ENCODE measurements at regions not wholly inside any gene's neighbourhood (a gene's known extent, or its start where the extent isn't known, plus 50 kb on each side); places are given as distances from the start of the nearest gene placed in this dataset.

DNA sequence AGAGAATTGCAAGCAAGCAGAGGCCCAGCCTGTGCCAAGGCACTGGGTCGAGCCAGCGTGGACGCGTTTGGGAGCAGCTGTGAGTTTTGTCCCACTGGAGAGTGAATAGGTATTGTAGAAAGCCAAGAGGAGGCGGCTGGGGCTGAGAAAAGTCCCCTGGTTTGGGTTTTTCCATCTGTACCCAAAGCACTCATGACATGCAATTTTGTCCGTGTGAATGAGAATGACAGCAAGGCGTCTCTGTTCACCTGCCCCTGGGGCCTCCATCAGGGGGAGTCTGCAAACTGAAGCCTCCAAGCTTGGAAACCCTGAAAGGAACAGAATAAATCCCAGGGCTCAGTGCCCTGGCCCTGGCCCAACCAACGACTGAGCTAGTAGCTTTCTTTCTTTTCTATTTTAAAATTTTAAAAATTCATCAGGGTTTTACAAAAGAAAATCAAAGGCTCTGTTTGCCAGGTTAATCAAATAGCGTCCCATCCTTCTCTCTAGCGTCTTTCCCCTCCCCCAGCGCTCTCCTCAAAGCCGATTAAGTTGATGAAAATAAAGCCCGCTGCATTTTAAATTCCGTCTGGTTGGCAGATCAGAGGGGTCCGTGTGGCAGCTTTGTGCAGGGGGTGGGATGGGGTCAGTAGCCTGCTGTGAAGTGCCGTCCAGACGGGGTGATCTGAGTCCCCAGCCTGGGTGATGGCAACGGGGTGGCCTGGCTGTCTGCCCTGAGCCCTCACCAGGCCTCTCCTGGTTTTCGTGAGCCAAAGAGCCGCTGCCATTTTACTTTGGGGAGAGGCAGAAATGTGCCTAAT is 171.0 kb downstream of the KATNIP start:
- TF ChIP-seq, protein P1, sequence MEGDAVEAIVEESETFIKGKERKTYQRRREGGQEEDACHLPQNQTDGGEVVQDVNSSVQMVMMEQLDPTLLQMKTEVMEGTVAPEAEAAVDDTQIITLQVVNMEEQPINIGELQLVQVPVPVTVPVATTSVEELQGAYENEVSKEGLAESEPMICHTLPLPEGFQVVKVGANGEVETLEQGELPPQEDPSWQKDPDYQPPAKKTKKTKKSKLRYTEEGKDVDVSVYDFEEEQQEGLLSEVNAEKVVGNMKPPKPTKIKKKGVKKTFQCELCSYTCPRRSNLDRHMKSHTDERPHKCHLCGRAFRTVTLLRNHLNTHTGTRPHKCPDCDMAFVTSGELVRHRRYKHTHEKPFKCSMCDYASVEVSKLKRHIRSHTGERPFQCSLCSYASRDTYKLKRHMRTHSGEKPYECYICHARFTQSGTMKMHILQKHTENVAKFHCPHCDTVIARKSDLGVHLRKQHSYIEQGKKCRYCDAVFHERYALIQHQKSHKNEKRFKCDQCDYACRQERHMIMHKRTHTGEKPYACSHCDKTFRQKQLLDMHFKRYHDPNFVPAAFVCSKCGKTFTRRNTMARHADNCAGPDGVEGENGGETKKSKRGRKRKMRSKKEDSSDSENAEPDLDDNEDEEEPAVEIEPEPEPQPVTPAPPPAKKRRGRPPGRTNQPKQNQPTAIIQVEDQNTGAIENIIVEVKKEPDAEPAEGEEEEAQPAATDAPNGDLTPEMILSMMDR (IDR thresholded peaks at IDR 0.05 in 2 of 3, conservative IDR thresholded peaks at IDR 0.05 in 1 of 3; ENCODE audit: borderline replicate concordance in 1 of 3, insufficient read depth in 1 of 3, low read depth in 2 of 3, low read length in 2 of 3): no peak
- no peak for TF ChIP-seq POLR2A (IDR thresholded peaks at IDR 0.05; ENCODE audit: borderline replicate concordance, extremely low read depth, insufficient read depth, insufficient read length)
- no peak for TF ChIP-seq POLR2AphosphoS5 (IDR thresholded peaks at IDR 0.05; ENCODE audit: low read depth, low read length)
- TF ChIP-seq CEBPB (IDR thresholded peaks at IDR 0.05; ENCODE audit: low read depth): no peak
- TF ChIP-seq CBX3 (IDR thresholded peaks at IDR 0.05; ENCODE audit: low read depth): no peak
- TF ChIP-seq ZFX (IDR thresholded peaks at IDR 0.05): no peak
- no peak for TF ChIP-seq SP1 (IDR thresholded peaks at IDR 0.05; ENCODE audit: low read depth)
- TF ChIP-seq, protein P2, sequence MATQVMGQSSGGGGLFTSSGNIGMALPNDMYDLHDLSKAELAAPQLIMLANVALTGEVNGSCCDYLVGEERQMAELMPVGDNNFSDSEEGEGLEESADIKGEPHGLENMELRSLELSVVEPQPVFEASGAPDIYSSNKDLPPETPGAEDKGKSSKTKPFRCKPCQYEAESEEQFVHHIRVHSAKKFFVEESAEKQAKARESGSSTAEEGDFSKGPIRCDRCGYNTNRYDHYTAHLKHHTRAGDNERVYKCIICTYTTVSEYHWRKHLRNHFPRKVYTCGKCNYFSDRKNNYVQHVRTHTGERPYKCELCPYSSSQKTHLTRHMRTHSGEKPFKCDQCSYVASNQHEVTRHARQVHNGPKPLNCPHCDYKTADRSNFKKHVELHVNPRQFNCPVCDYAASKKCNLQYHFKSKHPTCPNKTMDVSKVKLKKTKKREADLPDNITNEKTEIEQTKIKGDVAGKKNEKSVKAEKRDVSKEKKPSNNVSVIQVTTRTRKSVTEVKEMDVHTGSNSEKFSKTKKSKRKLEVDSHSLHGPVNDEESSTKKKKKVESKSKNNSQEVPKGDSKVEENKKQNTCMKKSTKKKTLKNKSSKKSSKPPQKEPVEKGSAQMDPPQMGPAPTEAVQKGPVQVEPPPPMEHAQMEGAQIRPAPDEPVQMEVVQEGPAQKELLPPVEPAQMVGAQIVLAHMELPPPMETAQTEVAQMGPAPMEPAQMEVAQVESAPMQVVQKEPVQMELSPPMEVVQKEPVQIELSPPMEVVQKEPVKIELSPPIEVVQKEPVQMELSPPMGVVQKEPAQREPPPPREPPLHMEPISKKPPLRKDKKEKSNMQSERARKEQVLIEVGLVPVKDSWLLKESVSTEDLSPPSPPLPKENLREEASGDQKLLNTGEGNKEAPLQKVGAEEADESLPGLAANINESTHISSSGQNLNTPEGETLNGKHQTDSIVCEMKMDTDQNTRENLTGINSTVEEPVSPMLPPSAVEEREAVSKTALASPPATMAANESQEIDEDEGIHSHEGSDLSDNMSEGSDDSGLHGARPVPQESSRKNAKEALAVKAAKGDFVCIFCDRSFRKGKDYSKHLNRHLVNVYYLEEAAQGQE (IDR thresholded peaks at IDR 0.05; ENCODE audit: low read depth): no peak
- no peak for TF ChIP-seq EZH2phosphoT487 (IDR thresholded peaks at IDR 0.05; ENCODE audit: borderline replicate concordance)
- TF ChIP-seq EGR1 (IDR thresholded peaks at IDR 0.05; ENCODE audit: low read depth): no peak
- TF ChIP-seq, protein P3, sequence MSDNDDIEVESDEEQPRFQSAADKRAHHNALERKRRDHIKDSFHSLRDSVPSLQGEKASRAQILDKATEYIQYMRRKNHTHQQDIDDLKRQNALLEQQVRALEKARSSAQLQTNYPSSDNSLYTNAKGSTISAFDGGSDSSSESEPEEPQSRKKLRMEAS (IDR thresholded peaks at IDR 0.05): no peak
- TF ChIP-seq JUND (IDR thresholded peaks at IDR 0.05): no peak
- no peak for TF ChIP-seq ELF1 (IDR thresholded peaks at IDR 0.05; ENCODE audit: borderline replicate concordance, low read depth)
- no peak for TF ChIP-seq SRF (IDR thresholded peaks at IDR 0.05; ENCODE audit: low read depth)
- no peak for TF ChIP-seq TCF7L2 (IDR thresholded peaks at IDR 0.05; ENCODE audit: borderline replicate concordance, extremely low read depth, insufficient read depth, insufficient read length)
- TF ChIP-seq, protein P4, sequence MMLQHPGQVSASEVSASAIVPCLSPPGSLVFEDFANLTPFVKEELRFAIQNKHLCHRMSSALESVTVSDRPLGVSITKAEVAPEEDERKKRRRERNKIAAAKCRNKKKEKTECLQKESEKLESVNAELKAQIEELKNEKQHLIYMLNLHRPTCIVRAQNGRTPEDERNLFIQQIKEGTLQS (IDR thresholded peaks at IDR 0.05): no peak
- Histone ChIP-seq H3K36me3 (ENCODE audit: control insufficient read depth in 1 of 2, insufficient read depth in 2 of 2, low read length in 2 of 2) (no peaks in the 10 kb centered on the region; a peak in 1 of 4 replicates), H3K9me3 (ENCODE audit: control insufficient read depth in 1 of 2, insufficient read depth in 1 of 2, low read depth in 1 of 2, low read length in 2 of 2) (no peaks in the 10 kb centered on the region), H3K9ac (ENCODE audit: low read length) (no peak overlapping the region), H3K4me2 (ENCODE audit: low read length) (no peak overlapping the region), H3K27ac (ENCODE audit: low read depth, low read length) (no peak overlapping the region), H3K79me2 (ENCODE audit: insufficient read depth, low read length) (no peaks in the 10 kb centered on the region), H3K9me2 (ENCODE audit: insufficient read depth) (no peaks in the 10 kb centered on the region), H4K20me1 (ENCODE audit: insufficient read depth) (no peaks in the 10 kb centered on the region), H3K27me3 (ENCODE audit: insufficient read depth, low read length) (no peaks in the 10 kb centered on the region), H3K4me1 (ENCODE audit: control insufficient read depth in 1 of 2, insufficient read depth in 2 of 2, low read length in 2 of 2) (peaks cover 11 to 12% of the 10 kb centered on the region in 2 experiments; a peak in 3 of 4 replicates), H2AFZ (ENCODE audit: low read depth, low read length, poor library complexity, severe bottlenecking) (no peak overlapping the region), H3K4me3 (replicated peaks in 1 of 2; ENCODE audit: low read depth in 1 of 2, low read length in 2 of 2) (no peak overlapping the region)
- CTCF ChIA-PET: no interaction called here
- POLR2A ChIA-PET: interaction anchor here (0.7 kb wide), 2 partner anchors 16 to 391 kb away, joined by 3 read pairs; no protein-coding TSS in a partner anchor
- DNase-seq (ENCODE audit: low read depth, low spot score): no peak
- BruUV-seq (replicated peaks): no TSS peak
- RAD21 ChIA-PET (ENCODE audit: low non-redundant PET in 1 of 2, low total read pairs in 2 of 2, uncharacterized antibody in 2 of 2, unreplicated experiment in 2 of 2): no interaction called here
- intact Hi-C loops (cut with micrococcal nuclease): no loop called here
- ATAC-seq: no peak
